GM12865 (cell line): ENCODE measurements at regions not wholly inside any gene's neighbourhood (a gene's known extent, or its start where the extent isn't known, plus 50 kb on each side); places are given as distances from the start of the nearest gene placed in this dataset.

Experiments used
- DNase-seq: peaks from one replicate; pipeline ENCODE4 v3.0.0; 2010; ENCODE audit warnings: low read depth
- H3K4me3 ChIP-seq: 2 replicates; pipeline ENCODE4 v1.5.1; 2011; ENCODE audit warnings: mild to moderate bottlenecking, low read depth, low read length, control low read depth
- CTCF ChIP-seq: IDR thresholded peaks from 2 replicates; pipeline ENCODE4 v1.5.1; 2011; ENCODE audit warnings: low read length, control low read depth, low read depth, inconsistent platforms; ENCODE audit not compliant: insufficient read depth; ENCODE audit errors: missing control alignments

- TF ChIP-seq CTCF, result no peak
- no peak overlapping the region for H3K4me3 ChIP-seq
- DNase-seq, result no peak
These were observed 258.1 kb upstream of the IGFBP3 start for GRCh38 chr7:46179061-46179610.

- DNase-seq, result no peak
- no peak for TF ChIP-seq CTCF
- no peak overlapping the region for H3K4me3 ChIP-seq
These were observed 257.6 kb upstream of the IGFBP3 start for GRCh38 chr7:46178661-46179060.

GRCh38 chr7:46177821-46178220, 256.7 kb upstream of the IGFBP3 start:
- H3K4me3 ChIP-seq, result no peak overlapping the region
- DNase-seq, result no peak
- no peak for TF ChIP-seq CTCF

- DNase-seq, result no peak
- H3K4me3 ChIP-seq, result no peak overlapping the region
- TF ChIP-seq CTCF, result no peak
These were observed 254.1 kb upstream of the IGFBP3 start for GRCh38 chr7:46175221-46175620.

GRCh38 chr7:46174196-46174580, 253.1 kb upstream of the IGFBP3 start:
- H3K4me3 ChIP-seq, result no peak overlapping the region
- no peak for DNase-seq

GRCh38 chr7:46173476-46174195, 252.6 kb upstream of the IGFBP3 start:
- TF ChIP-seq CTCF, result no peak
- no peak overlapping the region for H3K4me3 ChIP-seq
- DNase-seq, result no peak

More at GRCh38 chr7:46174196-46174580, 253.1 kb upstream of the IGFBP3 start:
- no peak for TF ChIP-seq CTCF

- TF ChIP-seq CTCF, result no peak
- DNase-seq, result no peak
- no peak overlapping the region for H3K4me3 ChIP-seq
These were observed 249.7 kb upstream of the IGFBP3 start for GRCh38 chr7:46170792-46171191.
